Renal cortical epithelial cell (primary cell): ENCODE measurements at regions not wholly inside any gene's neighbourhood (a gene's known extent, or its start where the extent isn't known, plus 50 kb on each side); places are given as distances from the start of the nearest gene placed in this dataset.
A peak's percentile ranks its signal among the peaks of the same experiment; 100 is the strongest.

Experiments
- DNase-seq: peaks from one replicate; pipeline ENCODE4 v3.0.0-alpha.2; 2011; ENCODE audit warnings: low read depth

GRCh38 chr7:152504367-152504766, 68.6 kb upstream of the KMT2C start:
- no peak for DNase-seq

GRCh38 chr7:152502813-152503790, 67.3 kb upstream of the KMT2C start:
- no peak for DNase-seq

- no peak for DNase-seq
Measured at GRCh38 chr7:152501506-152501905, 65.7 kb upstream of the KMT2C start.

- peak; percentile 21 for DNase-seq
Measured at GRCh38 chr7:152499969-152500368, 64.2 kb upstream of the KMT2C start.

- no peak for DNase-seq
Measured at GRCh38 chr7:152495867-152496266, 60.1 kb upstream of the KMT2C start.

- DNase-seq, result no peak
Measured at GRCh38 chr7:152492952-152493351, 57.1 kb upstream of the KMT2C start.

GRCh38 chr7:152489044-152489443, 53.2 kb upstream of the KMT2C start:
- no peak for DNase-seq

GRCh38 chr7:152486968-152487367, 51.2 kb upstream of the KMT2C start:
- no peak for DNase-seq

GRCh38 chr7:152485826-152486225, 50.0 kb upstream of the KMT2C start:
- DNase-seq, result no peak
